ENCODE measurements at regions not wholly inside any gene's neighbourhood (a gene's known extent, or its start where the extent isn't known, plus 50 kb on each side); places are given as distances from the start of the nearest gene placed in this dataset.

GRCh38 chr2:4522498-4523421, 819.4 kb downstream of the DCDC2C start (continued):
- TF ChIP-seq SP1 (IDR thresholded peaks at IDR 0.05; ENCODE audit: low read depth, low read length): no peak

GRCh38 chr2:4527416-4527815, 824.0 kb downstream of the DCDC2C start:
- no TSS peak for BruUV-seq (replicated peaks)
- DNase-seq (ENCODE audit: low read depth, low spot score) (no peak), ATAC-seq (no peak), FAIRE-seq (no peak)
- SMC1A ChIA-PET (ENCODE audit: uncharacterized antibody, unreplicated experiment): no interaction called here
- Histone ChIP-seq H3K36me3 (ENCODE audit: control insufficient read depth in 2 of 2, insufficient read depth in 2 of 2, low read length in 1 of 2) (no peaks in the 10 kb centered on the region), H3K4me3 (no peak overlapping the region), H3K4me2 (ENCODE audit: control insufficient read depth, insufficient read depth) (no peak overlapping the region), H3K27ac (ENCODE audit: control insufficient read depth, insufficient read depth) (no peak overlapping the region), H2AFZ (ENCODE audit: control insufficient read depth, low read depth, low read length) (no peak overlapping the region), H3K27me3 (replicated peaks in 1 of 2; ENCODE audit: control insufficient read depth in 2 of 2, insufficient read depth in 2 of 2, low read length in 1 of 2) (no peaks in the 10 kb centered on the region), H3K9ac (ENCODE audit: control insufficient read depth, insufficient read depth, low read length) (no peak overlapping the region), H3K4me1 (ENCODE audit: control insufficient read depth, insufficient read depth, low read length) (no peaks in the 10 kb centered on the region), H3K79me2 (ENCODE audit: control insufficient read depth, insufficient read depth, low read length) (no peaks in the 10 kb centered on the region), H4K20me1 (ENCODE audit: control insufficient read depth, insufficient read depth) (no peaks in the 10 kb centered on the region), H3K9me3 (replicated peaks; ENCODE audit: control insufficient read depth, insufficient read depth, low read length) (no peaks in the 10 kb centered on the region)
- in situ Hi-C loops (cut with MboI) (no loop called here), intact Hi-C loops (cut with micrococcal nuclease; ENCODE audit: unreplicated experiment) (no loop called here)
- WGBS (ENCODE audit: insufficient coverage, insufficient replicate concordance, low lambda C conversion rate, missing lambda C conversion rate): 39% methylated on average over 8 of the region's 8 CpGs
- RAD21 ChIA-PET (ENCODE audit: unreplicated experiment): no interaction called here
- POLR2A ChIA-PET: no interaction called here
- CTCF ChIA-PET: no interaction called here
- TF ChIP-seq IKZF2 (IDR thresholded peaks at IDR 0.05) (no peak), FOXM1 (IDR thresholded peaks at IDR 0.05; ENCODE audit: low read depth, low read length) (no peak), E4F1 (IDR thresholded peaks at IDR 0.05; ENCODE audit: borderline replicate concordance, partially characterized antibody) (no peak), E2F8 (IDR thresholded peaks at IDR 0.05; ENCODE audit: low read depth, partially characterized antibody) (no peak), NR2C1 (IDR thresholded peaks at IDR 0.05) (no peak), TARDBP (IDR thresholded peaks at IDR 0.05; ENCODE audit: borderline replicate concordance) (no peak), ZNF274 (IDR thresholded peaks at IDR 0.05; ENCODE audit: insufficient read depth, insufficient read length) (no peak), SREBF1 (IDR thresholded peaks at IDR 0.05; ENCODE audit: low read length) (no peak), POLR2AphosphoS5 (IDR thresholded peaks at IDR 0.05; ENCODE audit: low read length) (no peak), ZNF592 (IDR thresholded peaks at IDR 0.05) (no peak), ATF7 (IDR thresholded peaks at IDR 0.05; ENCODE audit: low read depth) (no peak), RBBP5 (conservative IDR thresholded peaks at IDR 0.05) (no peak), KLF5 (IDR thresholded peaks at IDR 0.05; ENCODE audit: partially characterized antibody) (no peak)

All from GM12878 (cell line).